ENCODE measurements at regions not wholly inside any gene's neighbourhood (a gene's known extent, or its start where the extent isn't known, plus 50 kb on each side); places are given as distances from the start of the nearest gene placed in this dataset.

GRCh38 chr9:80556631-80557030, 984.9 kb downstream of the TLE4 start:
- Histone ChIP-seq H3K4me3 (no peak overlapping the region), H3K27me3 (no peaks in the 10 kb centered on the region), H3K36me3 (no peaks in the 10 kb centered on the region), H3K27ac (replicated peaks in 1 of 4) (no peak overlapping the region), H3K4me1 (peaks cover 0 to 13% (median 12%) of the 10 kb centered on the region in 4 donors), H3K9me3 (no peaks in the 10 kb centered on the region)
- intact Hi-C loops (cut with DNase I), result no loop called here
- DNase-seq (ENCODE audit: extremely low spot score), result no peak
- TF ChIP-seq POLR2AphosphoS5 (IDR thresholded peaks at IDR 0.05) (no peak), EP300 (IDR thresholded peaks at IDR 0.05) (no peak), POLR2A (IDR thresholded peaks at IDR 0.05; ENCODE audit: low read depth) (no peak), CTCF (IDR thresholded peaks at IDR 0.05) (no peak)

GRCh38 chr9:80555782-80556325, 984.1 kb downstream of the TLE4 start:
- 59% methylated on average over 2 of the region's 2 CpGs for WGBS
- intact Hi-C loops (cut with DNase I), result no loop called here

GRCh38 chr9:80554856-80555255, 983.1 kb downstream of the TLE4 start:
- intact Hi-C loops (cut with DNase I), result no loop called here
- TF ChIP-seq CTCF (IDR thresholded peaks at IDR 0.05) (no peak), EP300 (IDR thresholded peaks at IDR 0.05) (no peak), POLR2A (IDR thresholded peaks at IDR 0.05; ENCODE audit: low read depth) (no peak), POLR2AphosphoS5 (IDR thresholded peaks at IDR 0.05) (no peak)
- Histone ChIP-seq H3K27me3 (no peaks in the 10 kb centered on the region), H3K27ac (replicated peaks in 1 of 4) (no peak overlapping the region), H3K36me3 (no peaks in the 10 kb centered on the region), H3K4me1 (peaks cover 0 to 13% (median 12%) of the 10 kb centered on the region in 4 donors), H3K9me3 (no peaks in the 10 kb centered on the region), H3K4me3 (no peak overlapping the region)
- no peak for DNase-seq (ENCODE audit: extremely low spot score)

More at GRCh38 chr9:80555782-80556325, 984.1 kb downstream of the TLE4 start:
- no peak overlapping the region for H3K4me3 ChIP-seq
- peaks cover 0 to 13% (median 12%) of the 10 kb centered on the region in 4 donors for H3K4me1 ChIP-seq
- H3K27ac ChIP-seq (replicated peaks in 1 of 4), result no peak overlapping the region
- no peaks in the 10 kb centered on the region for H3K9me3 ChIP-seq
- H3K36me3 ChIP-seq, result no peaks in the 10 kb centered on the region
- H3K27me3 ChIP-seq, result no peaks in the 10 kb centered on the region
- no peak for DNase-seq (ENCODE audit: extremely low spot score)
- TF ChIP-seq CTCF (IDR thresholded peaks at IDR 0.05) (no peak), POLR2AphosphoS5 (IDR thresholded peaks at IDR 0.05) (no peak), POLR2A (IDR thresholded peaks at IDR 0.05; ENCODE audit: low read depth) (no peak), EP300 (IDR thresholded peaks at IDR 0.05) (no peak)

GRCh38 chr9:80554301-80554700, 982.5 kb downstream of the TLE4 start:
- Histone ChIP-seq H3K9me3 (no peaks in the 10 kb centered on the region), H3K36me3 (no peaks in the 10 kb centered on the region), H3K27me3 (no peaks in the 10 kb centered on the region), H3K27ac (replicated peaks in 1 of 4) (no peak overlapping the region), H3K4me3 (no peak overlapping the region), H3K4me1 (peaks cover 0 to 13% (median 12%) of the 10 kb centered on the region in 4 donors)
- no peak for DNase-seq (ENCODE audit: extremely low spot score)
- intact Hi-C loops (cut with DNase I), result no loop called here
- WGBS, result 79% methylated on average over 3 of the region's 3 CpGs
- TF ChIP-seq EP300 (IDR thresholded peaks at IDR 0.05) (no peak), POLR2AphosphoS5 (IDR thresholded peaks at IDR 0.05) (no peak), CTCF (IDR thresholded peaks at IDR 0.05) (no peak), POLR2A (IDR thresholded peaks at IDR 0.05; ENCODE audit: low read depth) (no peak)

- no peak for TF ChIP-seq POLR2A (IDR thresholded peaks at IDR 0.05; ENCODE audit: low read depth)
- no peak for TF ChIP-seq EP300 (IDR thresholded peaks at IDR 0.05)
- peak in 1 of 2 donors; percentile 31 for TF ChIP-seq POLR2AphosphoS5 (IDR thresholded peaks at IDR 0.05)
- no peak for TF ChIP-seq CTCF (IDR thresholded peaks at IDR 0.05)
- no peaks in the 10 kb centered on the region for H3K27me3 ChIP-seq
- H3K4me3 ChIP-seq, result no peak overlapping the region
- H3K36me3 ChIP-seq, result no peaks in the 10 kb centered on the region
- WGBS, result 57% methylated on average over 6 of the region's 6 CpGs
- peaks cover 0 to 13% (median 12%) of the 10 kb centered on the region in 4 donors for H3K4me1 ChIP-seq
- H3K9me3 ChIP-seq, result no peaks in the 10 kb centered on the region
- DNase-seq (ENCODE audit: extremely low spot score), result no peak
- intact Hi-C loops (cut with DNase I), result no loop called here
- H3K27ac ChIP-seq (replicated peaks in 1 of 4), result no peak overlapping the region
These were observed 981.2 kb downstream of the TLE4 start for GRCh38 chr9:80552931-80553330.
